Stimulated activated CD4-positive, alpha-beta T cell treated with anti-CD3 and anti-CD28 coated beads, TNF-alpha, amount 100 ng/mL, for 1 hour (primary cell): ENCODE measurements at regions not wholly inside any gene's neighbourhood (a gene's known extent, or its start where the extent isn't known, plus 50 kb on each side); places are given as distances from the start of the nearest gene placed in this dataset.

Source experiments
- DNase-seq, 3 donors: peaks; one replicate each; pipeline ENCODE4 v3.0.0-alpha.2; 2020; ENCODE audit warnings: low read depth in 3 of 3, low spot score in 1 of 3

DNA sequence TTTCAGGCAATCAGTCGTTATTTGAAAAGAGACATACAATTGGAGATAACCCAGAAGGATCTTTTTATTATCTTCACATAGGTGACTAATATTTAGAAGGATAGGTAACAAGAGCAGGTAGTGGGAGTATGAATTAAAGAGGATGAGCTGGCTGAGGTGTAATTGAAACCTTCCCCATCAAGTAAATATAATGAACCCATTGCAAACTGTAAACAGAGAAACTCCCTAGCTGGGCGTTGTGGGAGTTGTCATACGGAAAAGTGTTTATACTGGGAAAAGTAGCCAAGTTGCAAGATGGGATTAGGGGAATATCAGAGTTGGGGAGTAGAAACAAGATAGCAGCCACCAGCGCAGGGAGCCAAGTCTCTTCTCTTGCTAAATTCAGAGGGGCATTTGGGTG is 448.4 kb downstream of the COG6 start:
- DNase-seq, result no peak

DNA sequence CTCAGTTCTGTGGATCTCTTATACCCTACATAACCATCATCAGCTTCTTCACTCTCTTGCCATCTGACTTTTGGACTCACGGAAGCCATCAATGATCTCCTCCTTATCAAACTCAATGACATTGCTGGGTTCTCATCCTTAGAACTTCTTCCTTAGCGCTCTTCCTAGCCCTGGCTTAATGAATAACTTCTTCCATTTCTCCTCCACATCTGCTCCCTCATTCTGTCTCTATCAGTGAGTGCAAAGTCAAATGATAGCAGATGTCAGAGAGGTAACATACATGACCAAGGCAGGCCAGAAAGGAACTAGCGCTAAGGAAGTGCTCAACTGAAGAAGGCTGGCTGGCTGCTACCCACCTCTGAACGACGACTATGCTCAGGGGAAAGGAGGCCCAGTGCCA is 449.8 kb downstream of the COG6 start:
- DNase-seq, result no peak

DNA sequence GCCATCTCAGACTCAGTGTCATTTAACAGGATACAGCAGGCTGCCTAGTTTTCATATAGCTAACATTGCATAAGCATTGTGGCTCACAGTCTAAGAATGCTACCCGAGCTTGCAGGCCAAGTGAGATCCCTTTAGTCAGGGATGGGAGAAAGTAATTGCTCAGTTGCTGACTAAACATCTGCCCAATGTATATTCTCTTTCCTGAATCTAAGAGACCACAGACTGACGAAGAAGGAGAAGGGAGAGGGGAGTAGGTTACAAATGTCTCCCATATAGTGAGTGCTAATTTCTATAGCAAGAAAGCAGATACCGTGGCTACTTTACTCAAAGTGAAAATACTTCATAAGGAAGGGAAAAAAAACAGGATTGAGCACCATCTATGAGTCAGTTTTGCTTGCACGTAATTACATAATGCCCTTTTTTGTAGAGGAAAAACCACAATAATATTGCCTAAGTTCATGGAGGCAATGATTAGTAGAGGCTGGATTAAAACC is 453.9 kb downstream of the COG6 start:
- DNase-seq, result no peak

DNA sequence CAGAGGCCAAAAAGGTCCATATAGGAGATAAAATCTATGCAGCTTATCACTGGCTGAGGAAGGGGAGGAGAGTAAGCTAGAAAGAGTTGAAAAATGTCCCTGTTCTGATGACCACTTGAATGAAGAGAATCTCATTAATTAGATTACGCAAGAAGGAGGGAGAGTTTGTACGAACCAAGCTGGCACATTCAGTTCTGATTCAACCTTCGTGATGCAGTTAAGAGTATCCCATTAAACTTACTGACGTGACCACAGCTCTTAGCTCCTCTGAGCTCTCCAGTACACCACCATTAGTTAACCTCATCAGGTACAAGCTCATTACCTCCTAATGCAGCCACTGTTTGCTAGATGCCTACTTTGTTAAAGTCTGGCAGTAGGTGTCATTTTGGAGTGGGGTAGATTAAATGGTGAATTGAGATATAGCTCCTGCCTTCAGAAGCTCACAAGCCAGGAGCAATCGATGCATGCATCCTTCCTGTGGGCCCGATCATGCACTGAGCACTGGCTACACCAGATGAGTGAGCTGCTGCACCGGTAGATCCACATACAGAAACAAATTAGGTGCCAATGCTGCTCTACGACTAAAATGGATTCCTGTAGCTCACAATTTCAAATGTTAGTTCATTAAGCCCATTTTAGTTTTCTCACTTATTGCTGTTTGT is 458.3 kb downstream of the COG6 start:
- DNase-seq, result no peak

DNA sequence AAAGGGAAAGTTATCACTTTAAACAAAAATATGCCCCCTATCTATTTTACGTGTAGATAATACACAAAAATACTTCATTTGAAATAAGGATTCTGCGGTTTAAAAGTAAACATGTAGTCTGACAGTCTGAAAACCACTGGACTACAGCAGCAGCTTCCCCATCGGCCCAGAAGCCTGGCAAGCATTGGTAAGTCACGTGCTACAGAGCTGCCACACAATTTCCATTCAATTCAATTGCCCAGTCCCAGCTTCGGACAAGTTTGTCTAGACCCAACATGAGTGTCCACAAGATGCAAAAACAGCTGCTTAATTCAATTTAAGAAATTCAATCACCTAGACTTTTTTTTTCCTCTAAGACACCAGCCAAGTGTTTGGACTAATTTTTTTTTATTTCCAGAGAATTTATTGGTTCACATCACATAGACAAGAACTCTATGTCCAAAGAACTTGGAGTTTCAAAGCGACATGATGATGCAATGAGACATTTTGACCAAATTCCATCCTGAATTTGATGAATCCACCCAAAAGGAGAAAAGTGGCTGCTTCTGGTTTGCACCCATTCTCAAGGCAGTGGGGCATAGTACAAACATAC is 458.9 kb downstream of the COG6 start:
- no peak for DNase-seq

DNA sequence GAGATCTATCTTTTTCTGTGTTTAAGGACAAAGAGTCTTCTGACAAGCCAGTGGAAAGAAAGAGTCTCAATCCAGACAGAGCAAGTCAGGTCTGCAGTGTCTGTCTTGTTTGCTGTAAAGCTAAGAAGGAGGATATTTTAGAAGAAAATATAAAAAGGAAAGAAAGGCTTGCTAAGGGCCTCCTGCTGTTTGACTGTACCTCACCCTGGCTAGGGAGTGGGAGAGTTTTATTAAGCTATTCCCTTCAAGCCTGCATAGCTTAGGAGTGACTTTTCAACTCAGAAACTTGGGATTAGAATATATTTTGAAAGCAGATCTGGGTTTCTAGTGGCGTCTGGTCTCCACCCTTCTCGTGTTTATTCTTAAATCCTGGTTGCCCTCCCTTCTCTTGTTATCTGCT is 460.0 kb downstream of the COG6 start:
- DNase-seq, result no peak

DNA sequence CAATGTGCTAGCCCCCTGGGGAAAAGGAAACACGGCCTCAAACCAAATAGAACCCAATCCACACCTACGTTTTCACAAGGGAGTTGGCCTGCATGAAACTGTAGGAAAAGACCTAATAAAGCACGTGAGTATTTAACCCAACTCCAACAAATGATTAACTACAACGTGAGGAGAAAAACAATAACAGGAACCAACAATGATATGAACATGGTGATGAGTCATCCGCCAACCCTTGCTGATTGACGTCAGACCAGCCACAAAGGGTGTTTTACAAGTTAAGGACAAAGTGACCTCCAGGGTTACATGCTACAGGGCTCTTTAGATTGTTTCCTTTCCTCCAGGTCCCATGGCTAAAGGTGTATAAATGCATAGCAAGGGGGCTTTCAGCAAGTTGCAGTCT is 460.5 kb downstream of the COG6 start:
- DNase-seq, result no peak

DNA sequence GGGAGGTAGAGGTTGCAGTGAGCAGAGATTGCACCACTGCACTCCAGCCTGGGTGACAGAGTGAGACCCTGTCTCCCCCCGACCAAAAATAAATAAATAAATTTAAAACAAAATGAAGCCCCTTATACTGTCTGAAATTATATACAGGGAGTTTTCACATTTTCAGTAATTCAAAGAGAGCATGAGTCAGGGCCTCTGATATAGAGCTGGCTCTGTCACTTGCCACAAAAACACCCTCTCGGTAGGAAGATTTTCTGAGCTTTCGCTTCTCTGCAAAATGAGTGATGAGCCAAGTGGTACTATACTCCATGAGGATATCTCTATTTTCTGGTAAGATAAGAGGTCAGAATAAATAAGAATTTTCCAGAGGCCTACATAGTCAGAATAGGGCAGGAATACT is 462.9 kb downstream of the COG6 start:
- no peak for DNase-seq

DNA sequence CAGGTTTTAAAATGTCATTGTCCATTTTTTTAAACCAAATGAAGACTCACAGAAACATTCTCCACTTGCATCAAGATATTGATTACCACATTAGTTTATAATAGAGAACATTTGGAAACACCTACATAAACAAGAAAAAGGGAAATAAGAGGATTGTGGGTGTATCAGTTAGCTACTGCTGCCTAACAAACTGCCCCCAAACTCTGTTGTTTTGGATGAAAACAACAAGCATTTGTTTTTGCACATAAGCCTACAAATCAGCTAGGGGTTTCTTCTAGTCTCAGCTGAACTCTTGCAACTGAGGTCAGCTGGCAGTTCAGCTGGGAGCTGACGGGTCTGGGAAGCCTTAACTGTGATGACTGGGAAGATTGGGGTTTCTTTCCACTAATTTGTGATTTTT is 464.4 kb downstream of the COG6 start:
- no peak for DNase-seq

DNA sequence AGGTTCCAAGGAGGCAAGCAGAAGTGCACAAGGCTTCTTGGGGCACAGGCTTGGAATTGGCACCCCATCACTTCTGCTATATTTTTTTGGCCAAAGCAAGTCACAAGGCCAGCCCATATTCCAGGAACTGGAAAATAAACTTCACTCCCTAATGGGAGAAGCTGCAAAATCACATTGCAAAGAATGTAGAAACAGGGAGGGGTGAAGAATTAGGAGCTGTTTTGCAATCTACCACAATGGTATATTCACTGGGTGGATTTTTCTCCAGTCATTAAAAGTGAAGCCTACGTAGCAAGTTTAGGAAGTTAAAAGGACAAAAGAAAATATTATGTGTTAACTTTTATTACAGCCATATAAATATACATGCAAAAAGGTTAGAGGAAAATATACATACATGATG is 464.8 kb downstream of the COG6 start:
- no peak for DNase-seq

DNA sequence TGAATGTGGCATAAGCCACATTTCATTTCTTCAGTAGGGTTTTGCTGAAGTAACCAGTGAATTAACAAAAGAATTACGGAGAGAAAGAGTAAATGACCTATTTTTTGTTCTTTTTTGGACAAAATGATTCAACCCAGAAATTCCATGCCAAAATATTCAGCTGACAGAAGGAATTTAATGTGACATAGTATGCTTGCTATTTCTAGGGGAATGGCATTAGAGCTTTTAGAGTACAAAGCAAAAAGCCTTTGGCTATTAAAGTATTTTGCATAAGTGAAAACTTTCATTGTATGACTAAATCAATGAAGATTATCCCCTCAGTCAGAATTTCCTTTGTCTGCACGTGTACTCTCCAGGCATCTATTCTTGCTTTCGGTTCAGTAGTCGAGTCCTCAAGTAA is 465.3 kb downstream of the COG6 start:
- no peak for DNase-seq

DNA sequence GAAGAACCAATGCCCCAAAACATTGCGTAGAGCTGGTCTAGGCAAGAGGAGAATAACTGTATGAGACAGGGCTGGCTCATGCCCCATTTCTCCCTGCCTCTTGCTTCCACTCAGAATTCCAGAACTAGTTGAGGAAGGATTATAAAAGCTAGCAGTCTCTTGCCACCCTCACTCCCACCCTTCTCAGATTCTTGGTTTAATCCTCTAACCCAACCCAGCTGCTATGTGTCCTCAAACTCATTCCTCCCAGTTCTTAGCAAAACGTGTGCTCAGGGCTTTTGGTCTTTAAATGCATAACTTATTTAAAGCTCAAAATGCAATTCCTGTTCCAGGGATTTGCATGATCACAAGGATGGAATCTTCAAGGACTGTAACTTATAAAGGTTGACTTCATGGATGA is 466.3 kb downstream of the COG6 start:
- DNase-seq, result no peak

DNA sequence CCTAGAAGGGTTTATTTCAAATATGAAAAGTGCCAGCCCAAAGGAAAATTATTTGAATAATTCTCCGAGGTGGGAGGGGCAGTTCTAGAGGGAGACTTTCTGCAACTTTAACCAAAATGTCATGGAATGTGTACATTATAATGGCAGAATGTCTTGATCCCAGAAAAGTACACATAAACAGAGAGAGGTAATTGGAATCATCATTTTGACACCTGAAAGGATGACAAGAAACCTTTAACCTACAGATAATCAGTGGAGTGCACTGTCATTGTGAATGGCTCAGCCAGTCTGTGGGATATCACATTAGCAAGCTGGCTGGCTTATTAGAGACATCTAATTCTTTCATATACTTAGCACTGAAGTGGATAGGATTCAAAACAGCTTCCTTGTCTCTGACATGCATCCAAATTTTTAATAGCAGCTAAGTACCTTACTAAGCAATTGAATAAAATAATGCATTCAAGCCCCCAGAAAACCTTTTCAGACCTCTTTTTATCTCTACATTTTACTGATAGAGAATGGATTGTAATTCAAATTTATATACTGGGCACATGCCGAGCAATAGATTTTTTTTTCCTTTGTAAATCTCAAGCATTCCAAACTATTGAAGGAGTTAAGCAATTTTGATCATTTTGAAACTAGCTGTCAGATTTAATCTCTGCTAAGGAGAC is 468.6 kb downstream of the COG6 start:
- DNase-seq, result no peak

DNA sequence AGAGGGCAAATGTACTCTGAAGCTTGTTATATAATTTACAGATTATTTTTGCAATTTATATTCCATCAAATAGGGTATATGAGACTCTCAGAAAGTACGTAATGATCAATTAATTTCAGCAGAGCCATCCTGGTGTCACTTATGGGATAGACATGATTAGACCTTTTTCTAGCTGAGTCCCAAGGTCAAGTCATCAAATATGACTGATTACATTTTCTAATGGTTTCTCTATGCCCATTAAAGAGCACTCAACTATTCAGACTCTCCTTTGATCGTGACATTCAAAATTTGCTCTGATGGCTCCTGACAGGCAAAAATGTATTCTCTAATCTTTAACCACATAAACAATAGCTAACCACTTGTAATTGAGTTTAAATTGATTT is 469.2 kb downstream of the COG6 start:
- DNase-seq, result no peak

DNA sequence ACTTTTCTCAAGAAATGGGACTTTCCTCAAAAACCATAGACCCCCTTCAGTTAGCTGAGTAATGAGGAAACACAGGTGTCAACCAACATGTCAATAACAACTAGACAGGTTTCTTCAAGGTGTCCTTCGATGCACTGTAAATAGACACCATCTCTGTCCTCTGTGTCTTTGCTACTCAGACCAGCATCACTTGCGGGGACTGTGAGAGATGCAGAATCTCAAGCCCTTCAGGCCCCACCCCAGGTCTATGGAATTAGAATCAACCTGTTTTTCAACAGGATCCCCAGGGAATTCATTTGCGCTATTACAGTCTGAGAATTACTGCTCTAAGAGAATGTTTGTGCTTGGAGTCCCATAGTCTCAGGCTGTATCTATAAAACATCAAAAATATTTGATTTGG is 469.9 kb downstream of the COG6 start:
- no peak for DNase-seq

DNA sequence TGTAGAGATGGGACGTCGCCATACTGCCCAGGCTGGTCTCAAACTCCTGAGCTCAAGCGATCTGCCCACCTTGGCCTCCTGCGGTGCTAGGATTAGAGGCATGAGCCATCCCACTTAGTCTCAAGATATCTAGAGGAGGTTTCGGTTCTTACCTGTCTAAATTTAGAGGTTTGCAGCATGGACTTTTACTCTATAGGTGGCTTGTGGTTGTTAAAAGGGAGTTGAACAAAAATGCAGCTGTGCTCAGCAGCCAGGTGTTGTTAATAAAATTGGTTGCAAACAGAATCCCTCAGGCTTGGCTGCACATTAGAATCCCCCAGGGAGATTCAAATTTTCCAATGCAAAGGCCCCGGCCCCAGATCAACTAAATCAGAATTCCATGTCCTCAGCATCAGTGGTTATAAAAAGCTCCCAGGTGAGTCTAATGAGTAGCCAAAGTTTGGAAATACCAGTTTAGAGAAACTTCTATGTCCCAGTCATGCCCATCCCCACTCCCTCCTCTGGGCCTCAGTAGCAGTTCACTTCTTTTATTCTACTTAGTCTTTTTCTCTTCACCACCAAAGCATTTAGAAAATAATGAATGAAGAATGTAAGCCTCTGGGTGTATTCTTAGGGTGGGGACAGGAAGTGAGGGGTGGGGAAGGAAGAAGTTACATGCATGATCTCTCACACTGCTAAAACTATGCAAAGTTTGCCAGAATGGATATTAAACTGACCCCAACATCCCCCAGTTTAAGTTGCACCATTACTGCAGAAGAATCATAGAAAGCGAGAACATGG is 471.0 kb downstream of the COG6 start:
- no peak for DNase-seq

DNA sequence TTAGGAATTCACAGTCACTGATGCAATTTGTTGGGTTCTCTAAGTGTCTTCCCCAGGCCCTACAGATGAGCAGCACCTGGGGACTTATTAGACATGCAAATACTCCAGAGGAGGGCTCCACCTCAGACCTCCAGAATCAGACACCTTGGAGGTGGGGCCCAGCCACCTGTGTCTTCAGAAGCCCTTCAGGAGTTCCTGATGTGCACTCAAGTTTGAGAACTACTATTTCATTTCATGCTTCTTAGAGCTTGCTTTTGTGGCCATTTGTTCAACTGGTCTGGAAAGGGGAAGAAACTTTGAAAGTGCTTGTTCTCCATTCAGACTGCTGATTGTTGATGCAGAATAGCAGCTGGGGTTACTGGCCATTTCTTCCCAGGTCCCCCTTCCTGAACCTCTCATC is 472.0 kb downstream of the COG6 start:
- DNase-seq, result no peak

DNA sequence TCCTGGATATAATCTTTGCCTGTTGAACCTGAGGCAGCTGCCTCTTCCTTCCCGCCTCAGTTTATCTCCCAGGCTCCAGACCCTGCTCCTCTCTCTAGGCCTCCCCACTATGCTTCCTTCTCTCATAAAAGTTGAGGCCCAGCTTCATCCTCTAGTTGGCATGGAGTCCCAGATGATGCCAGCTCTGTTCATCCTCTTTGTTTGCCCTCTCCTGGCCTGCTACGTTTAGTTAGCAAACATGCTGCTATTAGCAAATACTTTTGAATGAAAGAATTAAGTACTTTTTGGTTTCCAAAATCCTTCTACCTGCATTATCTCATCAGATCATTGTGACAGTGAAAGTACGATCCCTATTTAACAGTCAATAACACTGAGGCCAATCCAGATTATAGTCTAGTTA is 472.5 kb downstream of the COG6 start:
- DNase-seq, result no peak

DNA sequence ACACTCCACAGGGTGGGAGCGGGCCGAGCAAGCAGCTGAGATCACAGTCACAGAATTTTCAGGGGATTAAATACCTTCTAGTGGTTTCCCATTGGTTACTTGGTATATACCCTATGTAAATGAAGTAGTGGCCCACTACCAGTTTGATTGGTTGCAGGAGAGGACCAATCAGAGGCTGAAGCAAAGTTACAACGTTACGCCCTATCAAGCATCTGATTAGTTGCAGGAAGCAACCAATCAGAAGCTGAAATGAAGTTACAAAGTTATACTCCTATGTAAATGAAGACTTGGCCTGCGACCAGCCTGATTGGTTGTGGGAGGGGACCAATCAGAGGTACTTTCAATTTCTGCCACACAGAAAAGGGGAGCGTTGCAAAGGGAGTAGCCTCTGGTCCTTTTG is 474.0 kb downstream of the COG6 start:
- no peak for DNase-seq

DNA sequence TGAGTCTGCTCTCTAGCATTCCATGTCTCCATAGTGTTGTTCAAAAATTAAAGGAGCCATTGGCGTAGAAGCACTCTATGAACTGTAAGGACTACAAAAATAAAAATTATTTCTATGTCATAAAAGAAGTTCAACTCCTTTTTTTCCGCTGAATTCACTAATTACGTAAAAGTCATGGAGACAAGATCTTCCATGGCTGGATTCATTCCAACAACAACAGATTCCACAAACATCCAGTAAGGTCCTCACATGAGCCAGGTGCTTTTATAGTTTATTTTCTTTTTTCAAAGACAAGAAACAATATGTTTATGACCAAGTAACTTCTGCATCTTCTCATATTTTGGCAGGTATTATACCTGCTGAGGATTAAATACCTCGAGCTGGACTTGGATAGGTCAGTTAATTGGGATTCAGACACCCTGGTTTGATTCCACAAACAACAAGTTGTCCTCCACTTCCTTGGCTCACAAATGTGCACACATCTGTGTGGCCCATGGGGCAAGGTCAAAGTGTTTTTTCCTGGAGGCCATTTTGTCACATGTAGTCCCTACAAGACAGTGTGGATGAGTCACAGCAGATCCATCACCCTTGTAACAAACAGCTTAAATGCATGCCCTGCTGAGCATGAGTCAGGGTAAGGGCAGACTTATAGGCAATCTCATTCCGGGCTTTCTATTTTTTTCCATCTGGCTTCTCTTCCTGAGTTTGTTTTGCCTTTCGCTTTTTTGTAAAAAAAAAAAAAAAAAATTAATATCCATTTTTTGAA is 475.6 kb downstream of the COG6 start:
- no peak for DNase-seq

DNA sequence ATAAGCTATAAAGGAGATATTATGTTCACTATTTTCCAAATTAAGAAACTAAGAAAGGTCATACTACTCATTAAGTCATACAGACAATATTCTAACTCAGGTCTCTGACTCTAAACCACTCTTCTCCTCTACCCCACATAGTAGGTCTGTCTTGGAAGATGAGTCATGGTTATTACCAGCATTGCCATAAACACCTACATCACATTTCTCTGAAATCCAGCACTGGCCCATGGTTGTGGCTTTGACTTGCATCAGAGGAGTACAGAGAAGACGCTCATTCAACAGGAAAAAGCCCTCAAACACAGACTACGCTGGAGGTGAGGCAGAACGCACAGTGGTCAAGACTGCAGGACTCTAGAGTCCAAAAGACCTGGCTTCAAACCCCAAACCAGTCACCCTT is 476.8 kb downstream of the COG6 start:
- no peak for DNase-seq
